HUDEP-2 (cell line): ENCODE measurements at regions not wholly inside any gene's neighbourhood (a gene's known extent, or its start where the extent isn't known, plus 50 kb on each side); places are given as distances from the start of the nearest gene placed in this dataset.
"Not testable (repeated sequence)": the region's sequence is repeated elsewhere in the genome, so short reads cannot be mapped to it uniquely, and the experiment has no call there.

Experiments
- DNase-seq, 76 experiments: peaks; one replicate each; lab custom pipeline; 2025; ENCODE audit not compliant: unreplicated experiment in 76 of 76; lab: John Stamatoyannopoulos, UW

DNA sequence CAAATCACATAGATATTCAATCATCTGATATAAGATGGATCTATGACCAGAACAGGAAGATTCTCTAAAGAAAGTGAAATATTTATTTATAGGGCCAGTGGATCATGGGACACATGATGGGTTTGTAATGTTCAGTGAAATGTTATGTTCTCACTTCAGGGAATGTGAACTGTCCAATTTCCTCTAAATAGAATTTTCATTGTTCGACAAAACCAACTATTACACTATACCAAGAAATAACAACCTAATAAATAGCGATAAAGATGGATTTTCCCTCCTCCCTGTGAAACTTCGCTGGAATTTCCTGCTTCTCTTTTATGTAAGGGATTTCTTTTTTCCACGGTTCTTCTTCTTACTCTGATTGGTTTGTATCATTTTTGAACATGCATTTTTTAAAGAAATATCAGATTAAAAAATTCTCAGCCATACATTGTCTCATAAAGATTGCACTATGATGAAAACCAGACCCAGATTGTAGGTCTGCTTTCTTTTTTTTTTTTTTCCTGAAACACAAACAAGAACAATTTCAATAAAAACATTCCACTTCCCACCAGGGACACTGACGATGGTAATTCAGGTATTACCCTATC, 139.8 kb upstream of the ZEB1 start:
- DNase-seq, result no peak

DNA sequence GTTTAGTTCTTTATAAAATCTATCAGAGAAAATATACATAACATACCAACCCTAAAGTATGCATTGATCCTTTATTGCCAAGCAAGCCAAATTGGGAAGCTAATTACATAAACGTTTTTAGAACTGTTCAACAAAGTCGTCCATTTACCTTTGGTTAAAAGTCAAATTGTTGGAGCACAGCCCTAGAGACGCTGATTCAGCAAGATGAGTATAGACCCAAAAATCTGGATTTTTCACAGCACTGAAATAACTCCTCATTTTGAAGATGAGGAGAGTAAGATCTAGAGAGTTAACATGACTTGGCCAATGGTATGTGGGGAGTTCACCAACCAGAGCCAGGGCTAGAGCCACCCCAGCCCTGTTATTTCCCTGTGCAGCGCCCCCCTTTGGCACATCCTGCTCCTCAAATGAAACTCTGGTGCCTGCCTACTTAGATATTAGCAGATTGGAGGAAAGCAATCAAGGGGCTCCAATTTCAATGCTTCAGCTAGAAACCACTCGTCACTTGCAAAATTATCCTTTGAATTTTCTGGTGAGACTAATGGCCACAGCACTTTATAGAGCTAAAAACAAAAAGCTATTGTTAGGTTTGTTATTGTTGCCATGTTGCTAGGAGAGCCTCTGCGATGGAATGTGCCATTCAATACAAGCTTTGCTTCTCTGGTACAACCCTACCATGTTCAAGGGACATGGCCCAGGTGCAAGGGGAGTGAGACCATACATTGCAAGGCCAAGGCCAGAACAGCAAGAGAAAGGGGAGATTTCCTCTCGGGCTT, 132.6 kb upstream of the ZEB1 start:
- DNase-seq, result no peak

GRCh38 chr10:31187182-31187581, 131.8 kb upstream of the ZEB1 start:
- DNase-seq, result no peak

DNA sequence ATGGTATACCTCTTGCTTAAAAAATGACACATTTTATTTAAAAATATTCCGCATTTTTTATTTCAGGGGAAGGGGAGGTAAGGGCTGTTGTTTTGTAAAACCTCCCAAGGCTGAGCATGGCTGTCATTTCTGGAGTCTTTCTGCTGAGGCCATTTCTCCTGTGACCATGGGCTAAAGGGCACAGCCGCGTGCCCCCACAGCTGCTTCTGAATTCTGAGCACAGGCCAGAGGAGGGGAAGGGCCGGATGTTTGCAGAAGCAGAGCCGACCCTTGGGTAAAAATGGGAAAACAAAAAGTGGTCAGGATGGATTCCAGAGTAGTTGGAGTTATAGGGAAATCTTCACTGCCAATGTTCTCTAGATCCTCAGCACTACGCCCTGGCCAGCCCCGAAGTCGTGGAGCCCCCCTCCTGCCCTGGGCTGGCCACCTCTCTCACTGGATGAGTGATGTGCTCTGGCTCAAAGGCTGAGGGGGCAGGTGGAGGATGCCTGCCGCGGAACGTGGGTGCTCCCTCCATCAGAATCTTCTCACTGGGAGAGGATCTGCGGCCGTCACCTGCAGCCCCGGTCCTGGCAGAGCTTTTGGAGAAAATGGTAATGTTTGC, 131.3 kb upstream of the ZEB1 start:
- no peak for DNase-seq

GRCh38 chr10:31188792-31189406, 130.1 kb upstream of the ZEB1 start:
- no peak for DNase-seq

DNA sequence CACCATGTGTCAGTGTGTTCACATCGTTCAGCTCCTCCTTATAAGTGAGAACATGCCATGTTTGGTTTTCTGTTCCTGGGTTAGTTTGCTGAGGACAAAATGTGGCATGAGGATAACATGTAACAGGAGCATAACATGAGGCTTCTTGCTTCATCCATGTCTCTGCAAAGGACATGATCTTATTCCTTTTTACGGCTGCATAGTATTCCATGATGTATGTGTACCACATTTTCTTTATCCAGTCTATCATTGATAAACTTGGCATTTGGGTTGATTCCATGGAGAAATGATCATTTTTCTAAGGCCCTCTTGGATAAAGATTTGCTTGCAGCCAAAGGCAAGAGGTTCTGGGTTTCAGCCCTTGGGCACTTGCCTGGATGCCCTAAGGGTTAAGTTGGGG, 128.5 kb upstream of the ZEB1 start:
- DNase-seq, result no peak

- no peak for DNase-seq
Measured at GRCh38 chr10:31192475-31192874, 126.5 kb upstream of the ZEB1 start.

GRCh38 chr10:31194986-31195385, 124.0 kb upstream of the ZEB1 start:
- no peak for DNase-seq

GRCh38 chr10:31197886-31198285, 121.1 kb upstream of the ZEB1 start:
- DNase-seq, result no peak

- DNase-seq, result no peak
Measured at GRCh38 chr10:31204090-31204489, 114.9 kb upstream of the ZEB1 start.

DNA sequence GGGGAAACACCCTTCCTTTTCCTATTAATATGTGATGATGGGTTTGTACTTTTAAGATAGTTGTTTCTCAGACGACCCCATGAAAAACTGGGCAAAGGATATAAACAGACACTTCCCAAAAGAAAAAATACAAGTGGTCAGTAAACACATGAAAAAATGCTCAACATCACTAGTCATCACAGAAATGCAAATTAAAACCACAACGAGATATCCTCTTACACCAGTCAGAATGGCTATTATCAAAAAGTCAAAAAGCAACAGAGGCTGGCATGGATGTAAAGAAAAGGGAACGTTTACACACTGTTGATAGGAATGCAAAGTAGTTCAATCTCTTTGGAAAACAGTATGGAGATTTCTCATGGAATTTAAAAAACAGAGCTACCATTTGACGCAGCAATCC, 111.4 kb upstream of the ZEB1 start:
- no peak for DNase-seq

DNA sequence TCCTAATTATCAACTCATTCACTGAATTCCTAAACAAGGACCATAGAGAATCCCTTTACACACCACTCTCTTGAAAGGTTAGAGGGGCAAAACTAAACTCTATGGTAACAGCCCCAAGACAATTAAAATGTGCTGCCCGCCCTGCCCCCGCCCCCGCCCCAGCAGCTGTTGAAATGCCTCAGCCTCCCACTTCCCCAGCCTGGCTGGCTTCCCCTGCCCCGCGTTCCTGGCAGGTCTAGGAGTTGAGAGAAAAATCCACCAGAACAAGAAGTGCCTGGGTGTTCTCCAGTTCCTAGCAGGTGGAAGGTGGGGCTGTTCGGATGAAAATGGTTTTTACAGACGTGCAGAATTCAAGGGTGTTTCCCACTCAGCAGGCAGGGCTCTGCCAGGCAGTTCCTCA, 109.5 kb upstream of the ZEB1 start:
- no peak for DNase-seq

GRCh38 chr10:31210190-31210589, 108.8 kb upstream of the ZEB1 start:
- no peak for DNase-seq

- no peak for DNase-seq
Measured at GRCh38 chr10:31213959-31214358, 105.1 kb upstream of the ZEB1 start.

GRCh38 chr10:31215052-31215451, 104.0 kb upstream of the ZEB1 start:
- no peak for DNase-seq

GRCh38 chr10:31219306-31219705, 99.7 kb upstream of the ZEB1 start:
- no peak for DNase-seq

DNA sequence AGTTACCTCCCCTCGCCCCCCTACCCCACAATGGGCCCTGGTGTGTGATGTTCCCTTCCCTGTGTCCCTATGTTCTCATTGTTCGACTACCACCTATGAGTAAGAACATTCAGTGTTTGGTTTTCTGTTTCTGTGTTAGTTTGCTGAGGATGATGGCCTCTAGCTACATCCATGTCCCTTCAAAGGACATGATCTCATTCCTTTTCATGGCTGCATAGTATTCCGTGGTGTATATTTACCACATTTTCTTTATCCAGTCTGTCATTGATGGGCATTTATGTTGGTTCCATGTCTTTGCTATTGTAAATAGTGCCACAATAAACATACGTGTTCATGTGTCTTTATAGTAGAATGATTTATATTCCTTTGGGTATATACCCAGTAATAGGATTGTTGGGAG, 90.2 kb upstream of the ZEB1 start:
- not testable (repeated sequence) for DNase-seq

- no peak for DNase-seq
Measured at GRCh38 chr10:31239961-31240360, 79.1 kb upstream of the ZEB1 start.

DNA sequence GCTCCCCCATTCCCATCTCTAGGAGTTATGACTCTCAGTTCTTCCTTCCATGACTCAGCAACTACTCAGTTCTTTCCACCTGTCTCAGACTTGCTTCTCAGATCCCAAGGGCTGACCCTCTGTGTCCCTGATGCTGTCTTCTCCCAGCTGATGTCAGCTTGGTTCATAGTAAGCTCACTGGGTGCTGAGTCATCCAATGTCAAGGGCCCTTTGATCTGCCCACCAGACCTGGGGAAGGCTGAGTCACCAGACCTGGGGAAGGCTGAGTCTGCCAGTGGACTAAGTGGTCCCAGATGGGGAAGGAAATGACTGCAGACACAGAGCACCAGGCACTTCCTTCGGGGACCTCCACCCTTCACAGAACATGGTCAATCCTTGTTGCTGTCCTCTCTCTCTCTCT, 76.1 kb upstream of the ZEB1 start:
- no peak for DNase-seq

DNA sequence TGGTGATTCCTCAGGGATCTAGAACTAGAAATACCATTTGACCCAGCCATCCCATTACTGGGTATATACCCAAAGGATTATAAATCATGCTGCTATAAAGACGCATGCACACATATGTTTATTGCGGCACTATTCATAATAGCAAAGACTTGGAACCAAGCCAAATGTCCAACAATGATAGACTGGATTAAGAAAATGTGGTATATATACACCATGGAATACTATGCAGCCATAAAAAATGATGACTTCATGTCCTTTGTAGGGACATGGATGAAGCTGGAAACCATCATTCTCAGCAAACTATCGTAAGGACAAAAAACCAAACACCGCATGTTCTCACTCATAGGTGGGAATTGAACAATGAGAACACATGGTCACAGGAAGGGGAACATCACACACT, 67.9 kb upstream of the ZEB1 start:
- DNase-seq, result not testable (repeated sequence)

GRCh38 chr10:31253237-31253636, 65.8 kb upstream of the ZEB1 start:
- DNase-seq, result no peak
